VCaP (cell line): ENCODE measurements at regions not wholly inside any gene's neighbourhood (a gene's known extent, or its start where the extent isn't known, plus 50 kb on each side); places are given as distances from the start of the nearest gene placed in this dataset.

Experiments used
- H3K27ac ChIP-seq: fragments of 450-650 bp; 2 replicates; pipeline ENCODE4 v1.5.1; 2017
- CTCF ChIP-seq: fragments of 450-650 bp; conservative IDR thresholded peaks from 2 replicates; pipeline ENCODE4 v1.5.1; 2017; ENCODE audit warnings: mild to moderate bottlenecking, moderate library complexity

- TF ChIP-seq CTCF = no peak
- H3K27ac ChIP-seq = no peak overlapping the region
Observed at GRCh38 chr16:47949276-47949675, 206.5 kb downstream of the ABCC12 start.

GRCh38 chr16:47947723-47948122 lies 208.1 kb downstream of the ABCC12 start:
- TF ChIP-seq CTCF = no peak
- H3K27ac ChIP-seq = no peak overlapping the region

- TF ChIP-seq CTCF = no peak
- H3K27ac ChIP-seq = no peak overlapping the region
Observed at GRCh38 chr16:47946092-47946491, 209.7 kb downstream of the ABCC12 start.

GRCh38 chr16:47944589-47944988 lies 211.2 kb downstream of the ABCC12 start:
- no peak for TF ChIP-seq CTCF
- no peak overlapping the region for H3K27ac ChIP-seq

GRCh38 chr16:47943235-47943634 lies 212.6 kb downstream of the ABCC12 start:
- no peak overlapping the region for H3K27ac ChIP-seq
- TF ChIP-seq CTCF = no peak

- no peak for TF ChIP-seq CTCF
- no peak overlapping the region for H3K27ac ChIP-seq
Observed at GRCh38 chr16:47940466-47940865, 215.3 kb downstream of the ABCC12 start.

- no peak overlapping the region for H3K27ac ChIP-seq
- TF ChIP-seq CTCF = no peak
Observed at GRCh38 chr16:47939680-47940079, 216.1 kb downstream of the ABCC12 start.

- no peak overlapping the region for H3K27ac ChIP-seq
- no peak for TF ChIP-seq CTCF
Observed at GRCh38 chr16:47938272-47938671, 217.5 kb downstream of the ABCC12 start.
